ENCODE measurements at regions not wholly inside any gene's neighbourhood (a gene's known extent, or its start where the extent isn't known, plus 50 kb on each side); places are given as distances from the start of the nearest gene placed in this dataset.

DNA sequence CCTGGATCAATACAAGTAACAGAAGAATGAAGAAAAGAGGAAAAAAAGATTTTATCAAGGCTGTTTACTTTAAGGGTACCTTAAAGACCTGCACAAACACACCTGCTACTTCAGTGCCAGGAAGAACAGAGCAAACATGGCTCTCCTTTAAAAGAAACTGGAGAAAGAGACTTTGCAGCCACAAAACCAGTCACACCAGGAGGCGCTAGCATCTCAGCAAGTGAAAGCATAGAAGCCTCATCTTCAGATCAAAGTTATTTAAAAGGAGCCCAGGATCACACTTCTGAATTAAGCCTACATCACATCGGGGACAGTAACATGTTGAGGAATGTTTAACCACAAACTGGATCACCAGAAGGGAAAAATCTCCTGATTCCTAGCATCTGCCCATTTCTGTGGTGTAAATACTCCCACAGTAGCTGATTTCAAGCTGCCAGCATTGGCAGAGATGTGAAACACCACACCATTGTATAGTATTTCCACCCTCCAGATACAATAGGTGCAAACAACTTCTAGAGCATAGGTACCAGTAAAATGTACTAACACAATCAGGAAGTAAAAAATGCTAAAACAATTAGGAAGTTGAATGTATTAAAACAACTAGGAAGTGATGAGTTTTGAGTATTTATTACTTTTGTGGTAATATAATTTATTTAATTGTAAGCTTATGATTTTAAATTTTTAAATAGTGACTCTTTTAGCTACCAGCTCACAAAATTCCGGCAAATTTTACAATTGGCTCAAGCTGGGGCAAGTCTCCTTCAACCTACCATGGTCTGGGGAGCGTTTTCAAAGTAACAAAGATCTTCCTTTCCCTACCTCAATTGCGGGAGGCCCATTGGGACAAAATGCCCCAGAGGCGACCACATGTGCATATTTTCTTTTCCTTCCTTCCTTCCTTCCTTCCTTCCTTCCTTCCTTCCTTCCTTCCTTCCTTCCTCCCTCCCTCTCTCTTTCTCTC lies 105.3 kb upstream of the CLDN14 start (continued):
- TF ChIP-seq BRD4 (IDR thresholded peaks at IDR 0.05) = no peak
- TF ChIP-seq MCM7 (IDR thresholded peaks at IDR 0.05) = no peak
- TF ChIP-seq, protein P1, sequence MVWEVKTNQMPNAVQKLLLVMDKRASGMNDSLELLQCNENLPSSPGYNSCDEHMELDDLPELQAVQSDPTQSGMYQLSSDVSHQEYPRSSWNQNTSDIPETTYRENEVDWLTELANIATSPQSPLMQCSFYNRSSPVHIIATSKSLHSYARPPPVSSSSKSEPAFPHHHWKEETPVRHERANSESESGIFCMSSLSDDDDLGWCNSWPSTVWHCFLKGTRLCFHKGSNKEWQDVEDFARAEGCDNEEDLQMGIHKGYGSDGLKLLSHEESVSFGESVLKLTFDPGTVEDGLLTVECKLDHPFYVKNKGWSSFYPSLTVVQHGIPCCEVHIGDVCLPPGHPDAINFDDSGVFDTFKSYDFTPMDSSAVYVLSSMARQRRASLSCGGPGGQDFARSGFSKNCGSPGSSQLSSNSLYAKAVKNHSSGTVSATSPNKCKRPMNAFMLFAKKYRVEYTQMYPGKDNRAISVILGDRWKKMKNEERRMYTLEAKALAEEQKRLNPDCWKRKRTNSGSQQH (CRISPR knock-in tag; IDR thresholded peaks at IDR 0.05) = no peak
- TF ChIP-seq, protein P2, sequence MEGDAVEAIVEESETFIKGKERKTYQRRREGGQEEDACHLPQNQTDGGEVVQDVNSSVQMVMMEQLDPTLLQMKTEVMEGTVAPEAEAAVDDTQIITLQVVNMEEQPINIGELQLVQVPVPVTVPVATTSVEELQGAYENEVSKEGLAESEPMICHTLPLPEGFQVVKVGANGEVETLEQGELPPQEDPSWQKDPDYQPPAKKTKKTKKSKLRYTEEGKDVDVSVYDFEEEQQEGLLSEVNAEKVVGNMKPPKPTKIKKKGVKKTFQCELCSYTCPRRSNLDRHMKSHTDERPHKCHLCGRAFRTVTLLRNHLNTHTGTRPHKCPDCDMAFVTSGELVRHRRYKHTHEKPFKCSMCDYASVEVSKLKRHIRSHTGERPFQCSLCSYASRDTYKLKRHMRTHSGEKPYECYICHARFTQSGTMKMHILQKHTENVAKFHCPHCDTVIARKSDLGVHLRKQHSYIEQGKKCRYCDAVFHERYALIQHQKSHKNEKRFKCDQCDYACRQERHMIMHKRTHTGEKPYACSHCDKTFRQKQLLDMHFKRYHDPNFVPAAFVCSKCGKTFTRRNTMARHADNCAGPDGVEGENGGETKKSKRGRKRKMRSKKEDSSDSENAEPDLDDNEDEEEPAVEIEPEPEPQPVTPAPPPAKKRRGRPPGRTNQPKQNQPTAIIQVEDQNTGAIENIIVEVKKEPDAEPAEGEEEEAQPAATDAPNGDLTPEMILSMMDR (IDR thresholded peaks at IDR 0.05 in 2 of 3, conservative IDR thresholded peaks at IDR 0.05 in 1 of 3; ENCODE audit: insufficient read depth in 2 of 3, low read depth in 1 of 3, low read length in 3 of 3) = peak; percentile 37 to 47 (median 44); a peak in 5 of 6 replicates
- TF ChIP-seq, protein P3, sequence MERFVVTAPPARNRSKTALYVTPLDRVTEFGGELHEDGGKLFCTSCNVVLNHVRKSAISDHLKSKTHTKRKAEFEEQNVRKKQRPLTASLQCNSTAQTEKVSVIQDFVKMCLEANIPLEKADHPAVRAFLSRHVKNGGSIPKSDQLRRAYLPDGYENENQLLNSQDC (CRISPR knock-in tag; IDR thresholded peaks at IDR 0.05) = no peak
- TF ChIP-seq, protein P4, sequence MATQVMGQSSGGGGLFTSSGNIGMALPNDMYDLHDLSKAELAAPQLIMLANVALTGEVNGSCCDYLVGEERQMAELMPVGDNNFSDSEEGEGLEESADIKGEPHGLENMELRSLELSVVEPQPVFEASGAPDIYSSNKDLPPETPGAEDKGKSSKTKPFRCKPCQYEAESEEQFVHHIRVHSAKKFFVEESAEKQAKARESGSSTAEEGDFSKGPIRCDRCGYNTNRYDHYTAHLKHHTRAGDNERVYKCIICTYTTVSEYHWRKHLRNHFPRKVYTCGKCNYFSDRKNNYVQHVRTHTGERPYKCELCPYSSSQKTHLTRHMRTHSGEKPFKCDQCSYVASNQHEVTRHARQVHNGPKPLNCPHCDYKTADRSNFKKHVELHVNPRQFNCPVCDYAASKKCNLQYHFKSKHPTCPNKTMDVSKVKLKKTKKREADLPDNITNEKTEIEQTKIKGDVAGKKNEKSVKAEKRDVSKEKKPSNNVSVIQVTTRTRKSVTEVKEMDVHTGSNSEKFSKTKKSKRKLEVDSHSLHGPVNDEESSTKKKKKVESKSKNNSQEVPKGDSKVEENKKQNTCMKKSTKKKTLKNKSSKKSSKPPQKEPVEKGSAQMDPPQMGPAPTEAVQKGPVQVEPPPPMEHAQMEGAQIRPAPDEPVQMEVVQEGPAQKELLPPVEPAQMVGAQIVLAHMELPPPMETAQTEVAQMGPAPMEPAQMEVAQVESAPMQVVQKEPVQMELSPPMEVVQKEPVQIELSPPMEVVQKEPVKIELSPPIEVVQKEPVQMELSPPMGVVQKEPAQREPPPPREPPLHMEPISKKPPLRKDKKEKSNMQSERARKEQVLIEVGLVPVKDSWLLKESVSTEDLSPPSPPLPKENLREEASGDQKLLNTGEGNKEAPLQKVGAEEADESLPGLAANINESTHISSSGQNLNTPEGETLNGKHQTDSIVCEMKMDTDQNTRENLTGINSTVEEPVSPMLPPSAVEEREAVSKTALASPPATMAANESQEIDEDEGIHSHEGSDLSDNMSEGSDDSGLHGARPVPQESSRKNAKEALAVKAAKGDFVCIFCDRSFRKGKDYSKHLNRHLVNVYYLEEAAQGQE (IDR thresholded peaks at IDR 0.05; ENCODE audit: borderline replicate concordance) = peak; percentile 17; the same call in 1 of the 2 replicates
- TF ChIP-seq, protein P4 (CRISPR knock-in tag; IDR thresholded peaks at IDR 0.05; ENCODE audit: low read depth) = no peak
- no peak for TF ChIP-seq FOXJ3 (CRISPR knock-in tag; IDR thresholded peaks at IDR 0.05)
